GM23248 (cell line): ENCODE measurements at regions not wholly inside any gene's neighbourhood (a gene's known extent, or its start where the extent isn't known, plus 50 kb on each side); places are given as distances from the start of the nearest gene placed in this dataset.

Experiments
- EZH2 ChIP-seq: fragments of 200-600 bp; sonication (generic); IDR thresholded peaks from 2 replicates; pipeline ENCODE4 v1.6.1; 2018; ENCODE audit warnings: antibody characterized with exemption, mild to moderate bottlenecking; ENCODE audit not compliant: insufficient read depth, poor library complexity, severe bottlenecking
- EZH2phosphoT487 ChIP-seq: fragments of 200-600 bp; sonication (generic); IDR thresholded peaks from 2 replicates; pipeline ENCODE4 v1.6.1; 2018; ENCODE audit warnings: antibody characterized with exemption, moderate library complexity, mild to moderate bottlenecking, low read depth; ENCODE audit not compliant: insufficient read depth

GRCh38 chr5:99308131-99308530 lies 379.3 kb upstream of the CHD1 start:
- TF ChIP-seq EZH2phosphoT487, result no peak
- no peak for TF ChIP-seq EZH2
